Smooth muscle cell (in vitro differentiated cells): ENCODE measurements at regions not wholly inside any gene's neighbourhood (a gene's known extent, or its start where the extent isn't known, plus 50 kb on each side); places are given as distances from the start of the nearest gene placed in this dataset.

Source experiments
- DNase-seq: peaks from one replicate; lab custom pipeline; 2025; ENCODE audit not compliant: unreplicated experiment; lab: John Stamatoyannopoulos, UW
- H2AFZ ChIP-seq: fragments of 200-600 bp; sonication (generic); 2 replicates; pipeline ENCODE4 v1.6.0; 2016; ENCODE audit warnings: antibody characterized with exemption, low read depth, mild to moderate bottlenecking
- H3F3A ChIP-seq: fragments of 200-600 bp; sonication (generic); 2 replicates; pipeline ENCODE4 v1.6.0; 2017; ENCODE audit warnings: antibody characterized with exemption, low read depth
- H3K27ac ChIP-seq: fragments of 200-600 bp; sonication (generic); 2 replicates; pipeline ENCODE4 v1.5.1; 2016; ENCODE audit warnings: low read depth, mild to moderate bottlenecking
- H3K27me3 ChIP-seq: fragments of 200-600 bp; sonication (generic); 2 replicates; pipeline ENCODE4 v1.6.1; 2016; ENCODE audit warnings: low read depth, mild to moderate bottlenecking
- H3K36me3 ChIP-seq: fragments of 200-600 bp; sonication (generic); 2 replicates; pipeline ENCODE4 v1.5.1; 2016; ENCODE audit warnings: low read depth
- H3K4me1 ChIP-seq: fragments of 200-600 bp; sonication (generic); 2 replicates; pipeline ENCODE4 v1.5.1; 2016; ENCODE audit warnings: low read depth
- H3K4me2 ChIP-seq: fragments of 200-600 bp; sonication (generic); 2 replicates; pipeline ENCODE4 v1.6.0; 2016; ENCODE audit warnings: mild to moderate bottlenecking
- H3K4me3 ChIP-seq: fragments of 200-600 bp; sonication (generic); 2 replicates; pipeline ENCODE4 v1.5.1; 2016; ENCODE audit warnings: mild to moderate bottlenecking
- H3K79me2 ChIP-seq: fragments of 200-600 bp; sonication (generic); 2 replicates; pipeline ENCODE4 v1.6.0; 2016; ENCODE audit warnings: low read depth, mild to moderate bottlenecking
- H3K9ac ChIP-seq: fragments of 200-600 bp; sonication (generic); 2 replicates; pipeline ENCODE4 v1.6.0; 2016; ENCODE audit warnings: low read depth
- H3K9me3 ChIP-seq: fragments of 200-600 bp; sonication (generic); replicated peaks from 2 replicates; pipeline ENCODE4 v1.5.1; 2016; ENCODE audit warnings: low read depth
- H4K20me1 ChIP-seq: fragments of 200-600 bp; sonication (generic); 2 replicates; pipeline ENCODE4 v1.6.0; 2016; ENCODE audit warnings: low read depth
- CTCF ChIP-seq: fragments of 200-600 bp; sonication (generic); IDR thresholded peaks from 2 replicates; pipeline ENCODE4 v1.5.1; 2017; ENCODE audit warnings: borderline replicate concordance, mild to moderate bottlenecking, antibody characterized with exemption; ENCODE audit not compliant: insufficient read depth, poor library complexity, severe bottlenecking
- WGBS: methylation state at CpG from one replicate; pipeline ENCODE4 v1.1.7; 2016; ENCODE audit warnings: low lambda C conversion rate; 5-methylcytosine and 5-hydroxymethylcytosine counted together

DNA sequence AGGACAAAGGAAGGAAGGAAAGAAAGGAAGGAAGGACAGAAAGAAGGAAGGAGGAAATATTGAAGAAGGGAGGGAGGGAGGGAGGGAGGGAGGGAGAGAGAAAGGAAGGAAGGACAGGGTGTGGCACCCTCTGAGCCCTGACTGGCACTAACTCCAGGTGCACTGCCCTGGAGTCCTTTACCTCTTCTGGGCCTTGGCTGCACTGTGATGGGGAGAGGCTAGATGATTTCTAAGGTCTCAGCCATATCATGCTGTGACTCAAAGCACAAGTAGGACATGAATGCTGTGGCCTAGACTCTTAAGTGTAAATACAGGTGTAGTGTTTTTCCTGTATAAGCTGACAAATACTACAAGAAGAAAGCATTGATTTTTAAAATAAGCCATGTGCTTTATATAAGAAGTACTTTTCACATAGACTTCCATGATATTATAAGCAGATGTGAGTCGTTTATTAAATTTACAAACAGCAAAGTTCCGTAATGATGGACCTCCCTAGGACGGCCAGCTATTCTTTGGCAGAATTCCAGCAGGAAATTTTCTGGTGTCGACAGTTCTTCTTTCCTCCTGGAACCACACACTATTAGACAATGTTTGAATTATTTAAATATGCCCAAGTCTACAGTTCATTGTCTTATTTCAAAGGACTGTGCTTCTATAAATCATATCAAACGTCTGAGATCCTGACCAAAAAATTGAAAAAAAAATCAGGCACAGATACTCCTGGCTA lies 213.8 kb upstream of the C2CD4B start:
- no peaks in the 10 kb centered on the region for H4K20me1 ChIP-seq
- 85% methylated on average over 5 of the region's 5 CpGs for WGBS
- no peak overlapping the region for H3K4me2 ChIP-seq
- no peak overlapping the region for H3K27ac ChIP-seq
- H3F3A ChIP-seq = no peaks in the 10 kb centered on the region
- no peaks in the 10 kb centered on the region for H3K79me2 ChIP-seq
- H3K9ac ChIP-seq = no peak overlapping the region
- no peak for DNase-seq
- TF ChIP-seq CTCF = no peak
- H3K27me3 ChIP-seq = no peaks in the 10 kb centered on the region
- no peak overlapping the region for H3K4me3 ChIP-seq
- no peaks in the 10 kb centered on the region for H3K4me1 ChIP-seq
- H3K9me3 ChIP-seq = no peaks in the 10 kb centered on the region
- H2AFZ ChIP-seq = no peak overlapping the region
- no peaks in the 10 kb centered on the region for H3K36me3 ChIP-seq

GRCh38 chr15:62380011-62380410 lies 214.9 kb upstream of the C2CD4B start:
- no peaks in the 10 kb centered on the region for H3K9me3 ChIP-seq
- no peaks in the 10 kb centered on the region for H3K4me1 ChIP-seq
- H3K27me3 ChIP-seq = no peaks in the 10 kb centered on the region
- no peak overlapping the region for H3K4me2 ChIP-seq
- H3K79me2 ChIP-seq = no peaks in the 10 kb centered on the region
- no peaks in the 10 kb centered on the region for H3K36me3 ChIP-seq
- no peak overlapping the region for H3K9ac ChIP-seq
- no peak overlapping the region for H2AFZ ChIP-seq
- DNase-seq = no peak
- H3K4me3 ChIP-seq = no peak overlapping the region
- 93% methylated on average over 4 of the region's 4 CpGs for WGBS
- TF ChIP-seq CTCF = no peak
- H3K27ac ChIP-seq = no peak overlapping the region
- no peaks in the 10 kb centered on the region for H4K20me1 ChIP-seq
- no peaks in the 10 kb centered on the region for H3F3A ChIP-seq

- H3K4me3 ChIP-seq = no peak overlapping the region
- no peaks in the 10 kb centered on the region for H4K20me1 ChIP-seq
- DNase-seq = no peak
- no peaks in the 10 kb centered on the region for H3K27me3 ChIP-seq
- H3F3A ChIP-seq = no peaks in the 10 kb centered on the region
- H3K79me2 ChIP-seq = no peaks in the 10 kb centered on the region
- no peaks in the 10 kb centered on the region for H3K9me3 ChIP-seq
- no peaks in the 10 kb centered on the region for H3K36me3 ChIP-seq
- H3K27ac ChIP-seq = no peak overlapping the region
- no peak for TF ChIP-seq CTCF
- no peak overlapping the region for H3K9ac ChIP-seq
- no peak overlapping the region for H3K4me2 ChIP-seq
- no peaks in the 10 kb centered on the region for H3K4me1 ChIP-seq
- H2AFZ ChIP-seq = no peak overlapping the region
- WGBS = 78% methylated on average over 1 of the region's 1 CpG
Measured at GRCh38 chr15:62382046-62382445, 217.0 kb upstream of the C2CD4B start.
